ENCODE measurements at regions not wholly inside any gene's neighbourhood (a gene's known extent, or its start where the extent isn't known, plus 50 kb on each side); places are given as distances from the start of the nearest gene placed in this dataset.

DNA sequence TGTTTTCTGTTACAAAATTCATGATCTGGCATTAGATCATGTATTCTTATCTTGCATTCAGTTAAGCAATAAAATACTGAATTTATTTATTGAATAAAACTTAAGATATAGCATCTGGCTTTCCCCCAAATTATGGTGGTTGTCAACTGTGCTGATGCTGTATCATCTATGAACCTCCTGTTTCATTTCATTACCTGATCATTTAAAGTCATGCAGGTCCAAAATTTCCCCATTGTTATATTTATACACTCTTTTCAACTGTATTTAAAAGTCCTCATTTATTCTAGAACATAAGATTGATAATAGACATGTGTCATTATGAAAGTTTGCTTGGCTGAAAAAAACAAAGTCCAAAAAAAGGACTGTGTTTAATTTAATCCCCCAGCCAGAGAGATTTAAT, 627.4 kb upstream of the ADGRB3 start:
- TF ChIP-seq CTCF (IDR thresholded peaks at IDR 0.05) (no peak), POLR2A (IDR thresholded peaks at IDR 0.05) (no peak)

Measured in prostate gland (tissue), 2 donors.